GM12878 (cell line): ENCODE measurements at regions not wholly inside any gene's neighbourhood (a gene's known extent, or its start where the extent isn't known, plus 50 kb on each side); places are given as distances from the start of the nearest gene placed in this dataset.

Experiments
- ATAC-seq: fragments of 200-7000 bp; cut with Tn5 transposase; 3 replicates; pipeline ENCODE4 v1.9.1; 2020; ENCODE audit warnings: mild to moderate bottlenecking, moderate library complexity
- BruUV-seq: library from RNA; stranded (reverse); fragments of 400-500 nt; replicated peaks from 2 replicates; lab custom pipeline; 2021; lab: Mats Ljungman, UMichigan
- CTCF ChIA-PET: fragments of 300-600 bp; sonication (Branson Sonifier 250); formaldehyde crosslinking; extraction: SDS; loops from one replicate; lab custom pipeline; 2021; ENCODE audit warnings: inconsistent platforms; lab: Yijun Ruan, JAX
- POLR2A ChIA-PET: fragments of 350-600 bp; formaldehyde crosslinking; extraction: SDS; loops from one replicate; lab custom pipeline; 2021; ENCODE audit warnings: inconsistent platforms; lab: Charles Lee
- RAD21 ChIA-PET: fragments of 300-600 bp; sonication (Branson Sonifier 250); formaldehyde crosslinking; loops from one replicate; lab custom pipeline; 2023; ENCODE audit warnings: antibody characterized with exemption; ENCODE audit not compliant: unreplicated experiment; lab: Charles Lee
- SMC1A ChIA-PET: fragments of 300-600 bp; sonication (Branson Sonifier 250); formaldehyde crosslinking; loops from one replicate; lab custom pipeline; 2023; ENCODE audit not compliant: unreplicated experiment, uncharacterized antibody; lab: Charles Lee
- DNase-seq: peaks from one replicate; pipeline ENCODE4 v3.0.0-alpha.2; 2011; ENCODE audit warnings: low read depth, low spot score
- FAIRE-seq: peaks from 3 replicates; lab custom pipeline; 2011; peaks lifted over from hg19 to GRCh38; lab: Jason Lieb, UNC
- H2AFZ ChIP-seq: 2 replicates; pipeline ENCODE4 v1.6.0; 2011; ENCODE audit warnings: low read depth, low read length, control low read depth; ENCODE audit not compliant: control insufficient read depth
- H3K27ac ChIP-seq: 2 replicates; pipeline ENCODE4 v1.5.1; 2011; ENCODE audit warnings: control low read depth; ENCODE audit not compliant: control insufficient read depth, insufficient read depth
- H3K27me3 ChIP-seq, 2 experiments: replicated peaks in 1 of 2; 2 replicates each; pipeline versions ENCODE4 v1.6.0 to v1.6.1; 2011; ENCODE audit warnings: low read length in 1 of 2; ENCODE audit not compliant: control insufficient read depth in 2 of 2, insufficient read depth in 2 of 2
- H3K36me3 ChIP-seq, 2 experiments: 2 replicates each; pipeline ENCODE4 v1.5.1; 2011; ENCODE audit warnings: low read length in 1 of 2; ENCODE audit not compliant: control insufficient read depth in 2 of 2, insufficient read depth in 2 of 2
- H3K4me1 ChIP-seq: 2 replicates; pipeline ENCODE4 v1.6.1; 2011; ENCODE audit warnings: mild to moderate bottlenecking, low read length, moderate library complexity, mixed read lengths; ENCODE audit not compliant: control insufficient read depth, insufficient read depth
- H3K4me2 ChIP-seq: 2 replicates; pipeline ENCODE4 v1.6.0; 2011; ENCODE audit warnings: control low read depth; ENCODE audit not compliant: control insufficient read depth, insufficient read depth
- H3K4me3 ChIP-seq: fragments of 200-600 bp; sonication (generic); 2 replicates; pipeline ENCODE4 v1.5.1; 2016
- H3K79me2 ChIP-seq: 2 replicates; pipeline ENCODE4 v1.6.0; 2011; ENCODE audit warnings: low read length; ENCODE audit not compliant: control insufficient read depth, insufficient read depth
- H3K9ac ChIP-seq: 2 replicates; pipeline ENCODE4 v1.8.0; 2011; ENCODE audit warnings: low read length, control low read depth, mixed read lengths; ENCODE audit not compliant: control insufficient read depth, insufficient read depth
- H3K9me3 ChIP-seq: replicated peaks from 3 replicates; pipeline ENCODE4 v1.5.1; 2011; ENCODE audit warnings: mild to moderate bottlenecking, low read length; ENCODE audit not compliant: control insufficient read depth, insufficient read depth
- H4K20me1 ChIP-seq: 2 replicates; pipeline ENCODE4 v1.6.0; 2011; ENCODE audit not compliant: control insufficient read depth, insufficient read depth
- CREM ChIP-seq: IDR thresholded peaks from 2 replicates; pipeline ENCODE4 v1.6.1; 2014; ENCODE audit warnings: antibody characterized with exemption, low read depth
- IRF5 ChIP-seq: fragments of 450-650 bp; IDR thresholded peaks from 2 replicates; pipeline ENCODE4 v1.6.1; 2017; ENCODE audit warnings: borderline replicate concordance
- KAT2A ChIP-seq: conservative IDR thresholded peaks from 2 replicates; pipeline ENCODE4 v1.6.1; 2011; ENCODE audit warnings: low read depth, low read length; ENCODE audit not compliant: control insufficient read depth
- MXI1 ChIP-seq: fragments of 150-350 bp; IDR thresholded peaks from 2 replicates; pipeline ENCODE4 v1.6.1; 2011; ENCODE audit warnings: low read depth, mild to moderate bottlenecking, inconsistent platforms, low read length, improper control_type of control experiment
- PAX8 ChIP-seq: fragments of 450-650 bp; IDR thresholded peaks from 2 replicates; pipeline ENCODE4 v1.6.1; 2017; ENCODE audit warnings: mild to moderate bottlenecking, moderate library complexity
- PML ChIP-seq: IDR thresholded peaks from 2 replicates; pipeline ENCODE4 v1.6.1; 2012; ENCODE audit warnings: low read length, inconsistent platforms
- RFX5 ChIP-seq: IDR thresholded peaks from 2 replicates; pipeline ENCODE4 v1.6.1; 2011; ENCODE audit warnings: low read depth, low read length, improper control_type of control experiment
- SP1 ChIP-seq: IDR thresholded peaks from one replicate; pipeline ENCODE4 v1.6.1; 2011; ENCODE audit warnings: low read depth, low read length
- STAT3 ChIP-seq: IDR thresholded peaks from 2 replicates; pipeline ENCODE4 v1.6.1; 2011; ENCODE audit warnings: low read depth, low read length, improper control_type of control experiment
- SUZ12 ChIP-seq: fragments of 200-600 bp; sonication (generic); IDR thresholded peaks from one replicate; pipeline ENCODE4 v1.6.1; 2018; ENCODE audit warnings: antibody characterized with exemption, mild to moderate bottlenecking; ENCODE audit not compliant: unreplicated experiment
- TAF1 ChIP-seq: IDR thresholded peaks from 2 replicates; pipeline ENCODE4 v1.6.1; 2011; ENCODE audit warnings: mild to moderate bottlenecking, low read depth, low read length, borderline replicate concordance
- TARDBP ChIP-seq: IDR thresholded peaks from 2 replicates; pipeline ENCODE4 v1.6.1; 2016; ENCODE audit warnings: borderline replicate concordance
- ZNF24 ChIP-seq: fragments of 450-650 bp; IDR thresholded peaks from 2 replicates; pipeline ENCODE4 v1.6.1; 2017; ENCODE audit warnings: antibody characterized with exemption, mild to moderate bottlenecking
- WGBS: methylation state at CpG from one replicate; pipeline ENCODE4 v1.1.6; 2016; ENCODE audit warnings: low lambda C conversion rate; ENCODE audit not compliant: insufficient replicate concordance, insufficient coverage; ENCODE audit errors: missing lambda C conversion rate; 5-methylcytosine and 5-hydroxymethylcytosine counted together
- in situ Hi-C: fragments of 300-500 bp; cut with MboI; formaldehyde crosslinking; loops from 9 replicates; pipeline ENCODE4 v1.14.3; 2018; ENCODE audit warnings: mixed read lengths
- intact Hi-C: fragments of 100-400 bp; cut with micrococcal nuclease; formaldehyde crosslinking; loops from one replicate; pipeline ENCODE4 v1.14.2; 2022; ENCODE audit not compliant: unreplicated experiment
- TF ChIP-seq, protein P1 (sequence below): IDR thresholded peaks from 2 replicates; pipeline ENCODE4 v1.6.1; 2012; ENCODE audit warnings: mild to moderate bottlenecking, low read depth, low read length
- TF ChIP-seq, protein P2 (sequence below): IDR thresholded peaks from 2 replicates; pipeline ENCODE4 v1.6.1; 2012; ENCODE audit warnings: low read length, inconsistent platforms
- TF ChIP-seq, protein P3 (sequence below): fragments of 450-650 bp; IDR thresholded peaks from 2 replicates; pipeline ENCODE4 v1.6.1; 2018; ENCODE audit warnings: mild to moderate bottlenecking, low read depth, moderate library complexity; ENCODE audit not compliant: partially characterized antibody

DNA sequence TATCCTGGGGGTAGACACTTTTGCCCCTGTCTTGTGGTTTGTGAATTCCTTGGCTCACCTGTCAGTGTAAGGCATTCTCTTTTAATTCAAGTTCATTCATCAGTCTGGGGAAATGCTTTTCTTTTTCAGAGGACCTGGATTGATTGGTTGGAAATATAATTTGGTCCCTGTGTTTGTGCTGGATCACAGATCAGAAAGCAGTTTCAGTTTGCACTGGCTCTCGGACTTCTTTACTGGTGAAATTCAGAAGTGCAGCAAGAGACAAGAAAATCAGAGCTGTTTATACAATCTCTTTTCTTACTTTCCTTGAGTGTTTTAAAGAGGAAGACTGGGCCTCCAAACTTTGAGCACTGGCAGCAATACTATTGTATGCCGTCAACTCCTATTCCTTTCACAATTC is 161.8 kb upstream of the KCNJ16 start (continued):
- TF ChIP-seq, protein P1, sequence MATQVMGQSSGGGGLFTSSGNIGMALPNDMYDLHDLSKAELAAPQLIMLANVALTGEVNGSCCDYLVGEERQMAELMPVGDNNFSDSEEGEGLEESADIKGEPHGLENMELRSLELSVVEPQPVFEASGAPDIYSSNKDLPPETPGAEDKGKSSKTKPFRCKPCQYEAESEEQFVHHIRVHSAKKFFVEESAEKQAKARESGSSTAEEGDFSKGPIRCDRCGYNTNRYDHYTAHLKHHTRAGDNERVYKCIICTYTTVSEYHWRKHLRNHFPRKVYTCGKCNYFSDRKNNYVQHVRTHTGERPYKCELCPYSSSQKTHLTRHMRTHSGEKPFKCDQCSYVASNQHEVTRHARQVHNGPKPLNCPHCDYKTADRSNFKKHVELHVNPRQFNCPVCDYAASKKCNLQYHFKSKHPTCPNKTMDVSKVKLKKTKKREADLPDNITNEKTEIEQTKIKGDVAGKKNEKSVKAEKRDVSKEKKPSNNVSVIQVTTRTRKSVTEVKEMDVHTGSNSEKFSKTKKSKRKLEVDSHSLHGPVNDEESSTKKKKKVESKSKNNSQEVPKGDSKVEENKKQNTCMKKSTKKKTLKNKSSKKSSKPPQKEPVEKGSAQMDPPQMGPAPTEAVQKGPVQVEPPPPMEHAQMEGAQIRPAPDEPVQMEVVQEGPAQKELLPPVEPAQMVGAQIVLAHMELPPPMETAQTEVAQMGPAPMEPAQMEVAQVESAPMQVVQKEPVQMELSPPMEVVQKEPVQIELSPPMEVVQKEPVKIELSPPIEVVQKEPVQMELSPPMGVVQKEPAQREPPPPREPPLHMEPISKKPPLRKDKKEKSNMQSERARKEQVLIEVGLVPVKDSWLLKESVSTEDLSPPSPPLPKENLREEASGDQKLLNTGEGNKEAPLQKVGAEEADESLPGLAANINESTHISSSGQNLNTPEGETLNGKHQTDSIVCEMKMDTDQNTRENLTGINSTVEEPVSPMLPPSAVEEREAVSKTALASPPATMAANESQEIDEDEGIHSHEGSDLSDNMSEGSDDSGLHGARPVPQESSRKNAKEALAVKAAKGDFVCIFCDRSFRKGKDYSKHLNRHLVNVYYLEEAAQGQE = no peak
- TF ChIP-seq PML = no peak
- TF ChIP-seq SP1 = no peak
- TF ChIP-seq STAT3 = no peak

DNA sequence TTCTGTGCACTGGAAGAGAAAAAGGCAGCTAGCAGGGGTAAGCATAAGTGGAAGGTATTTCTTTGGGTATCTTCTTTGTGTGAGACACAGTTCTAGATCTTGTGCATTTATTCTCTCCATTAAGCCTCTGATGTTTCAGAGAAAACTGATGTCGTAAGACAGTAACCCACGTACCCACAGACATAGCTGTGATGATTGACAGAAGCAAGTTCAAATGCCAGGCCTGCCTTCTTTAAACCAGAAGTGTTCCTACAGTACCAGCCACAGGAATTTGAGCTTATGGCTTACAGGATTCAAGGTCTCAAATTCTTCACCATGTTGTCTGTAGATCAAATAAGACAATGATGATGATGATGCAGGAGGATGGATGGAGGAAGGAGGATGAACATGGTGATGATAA is 161.4 kb upstream of the KCNJ16 start:
- ChIA-PET CTCF (interaction anchor here (0.9 kb wide), 1 partner anchor 716 kb away, joined by 3 read pairs; no protein-coding TSS in a partner anchor), SMC1A (interaction anchor here (0.6 kb wide), 1 partner anchor 38 kb away, joined by 3 read pairs; no protein-coding TSS in a partner anchor), POLR2A (no interaction called here), RAD21 (no interaction called here)
- Histone ChIP-seq H3K9ac (no peak overlapping the region), H3K79me2 (no peaks in the 10 kb centered on the region), H3K4me3 (no peak overlapping the region), H4K20me1 (no peaks in the 10 kb centered on the region), H3K36me3 (no peaks in the 10 kb centered on the region), H3K27me3 (no peaks in the 10 kb centered on the region), H3K4me2 (no peak overlapping the region), H2AFZ (no peak overlapping the region), H3K27ac (no peak overlapping the region), H3K9me3 (no peaks in the 10 kb centered on the region), H3K4me1 (no peaks in the 10 kb centered on the region)
- 28% methylated on average over 2 of the region's 2 CpGs for WGBS
- intact Hi-C loops (no loop called here), in situ Hi-C loops (no loop called here)
- no TSS peak for BruUV-seq
- DNase-seq (no peak), ATAC-seq (no peak), FAIRE-seq (no peak)
- TF ChIP-seq CREM = no peak
- TF ChIP-seq SUZ12 = no peak
- TF ChIP-seq PAX8 = no peak
- TF ChIP-seq IRF5 = no peak
- no peak for TF ChIP-seq RFX5
- TF ChIP-seq TARDBP = no peak
- no peak for TF ChIP-seq TAF1
- TF ChIP-seq MXI1 = no peak
- TF ChIP-seq, protein P2, sequence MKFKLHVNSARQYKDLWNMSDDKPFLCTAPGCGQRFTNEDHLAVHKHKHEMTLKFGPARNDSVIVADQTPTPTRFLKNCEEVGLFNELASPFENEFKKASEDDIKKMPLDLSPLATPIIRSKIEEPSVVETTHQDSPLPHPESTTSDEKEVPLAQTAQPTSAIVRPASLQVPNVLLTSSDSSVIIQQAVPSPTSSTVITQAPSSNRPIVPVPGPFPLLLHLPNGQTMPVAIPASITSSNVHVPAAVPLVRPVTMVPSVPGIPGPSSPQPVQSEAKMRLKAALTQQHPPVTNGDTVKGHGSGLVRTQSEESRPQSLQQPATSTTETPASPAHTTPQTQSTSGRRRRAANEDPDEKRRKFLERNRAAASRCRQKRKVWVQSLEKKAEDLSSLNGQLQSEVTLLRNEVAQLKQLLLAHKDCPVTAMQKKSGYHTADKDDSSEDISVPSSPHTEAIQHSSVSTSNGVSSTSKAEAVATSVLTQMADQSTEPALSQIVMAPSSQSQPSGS = no peak
- TF ChIP-seq ZNF24 = no peak
- TF ChIP-seq KAT2A = no peak
- TF ChIP-seq, protein P3, sequence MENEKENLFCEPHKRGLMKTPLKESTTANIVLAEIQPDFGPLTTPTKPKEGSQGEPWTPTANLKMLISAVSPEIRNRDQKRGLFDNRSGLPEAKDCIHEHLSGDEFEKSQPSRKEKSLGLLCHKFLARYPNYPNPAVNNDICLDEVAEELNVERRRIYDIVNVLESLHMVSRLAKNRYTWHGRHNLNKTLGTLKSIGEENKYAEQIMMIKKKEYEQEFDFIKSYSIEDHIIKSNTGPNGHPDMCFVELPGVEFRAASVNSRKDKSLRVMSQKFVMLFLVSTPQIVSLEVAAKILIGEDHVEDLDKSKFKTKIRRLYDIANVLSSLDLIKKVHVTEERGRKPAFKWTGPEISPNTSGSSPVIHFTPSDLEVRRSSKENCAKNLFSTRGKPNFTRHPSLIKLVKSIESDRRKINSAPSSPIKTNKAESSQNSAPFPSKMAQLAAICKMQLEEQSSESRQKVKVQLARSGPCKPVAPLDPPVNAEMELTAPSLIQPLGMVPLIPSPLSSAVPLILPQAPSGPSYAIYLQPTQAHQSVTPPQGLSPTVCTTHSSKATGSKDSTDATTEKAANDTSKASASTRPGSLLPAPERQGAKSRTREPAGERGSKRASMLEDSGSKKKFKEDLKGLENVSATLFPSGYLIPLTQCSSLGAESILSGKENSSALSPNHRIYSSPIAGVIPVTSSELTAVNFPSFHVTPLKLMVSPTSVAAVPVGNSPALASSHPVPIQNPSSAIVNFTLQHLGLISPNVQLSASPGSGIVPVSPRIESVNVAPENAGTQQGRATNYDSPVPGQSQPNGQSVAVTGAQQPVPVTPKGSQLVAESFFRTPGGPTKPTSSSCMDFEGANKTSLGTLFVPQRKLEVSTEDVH = no peak
